ENCODE measurements at regions not wholly inside any gene's neighbourhood (a gene's known extent, or its start where the extent isn't known, plus 50 kb on each side); places are given as distances from the start of the nearest gene placed in this dataset.
"Not testable (repeated sequence)": the region's sequence is repeated elsewhere in the genome, so short reads cannot be mapped to it uniquely, and the experiment has no call there.

GRCh38 chr9:88874391-88874790 lies 116.9 kb upstream of the S1PR3 start:
- Histone ChIP-seq H3K4me1 (ENCODE audit: control insufficient read depth, insufficient read depth, low read length) (no peaks in the 10 kb centered on the region), H3K4me3 (ENCODE audit: low read depth, low read length) (no peak overlapping the region), H3K27me3 (ENCODE audit: control insufficient read depth, insufficient read depth, low read length) (no peaks in the 10 kb centered on the region), H3K36me3 (ENCODE audit: control insufficient read depth, insufficient read depth, low read length) (no peaks in the 10 kb centered on the region), H3K9me3 (ENCODE audit: control insufficient read depth, insufficient read depth, low read length) (no peaks in the 10 kb centered on the region), H3K9ac (ENCODE audit: low read depth, low read length) (no peak overlapping the region), H3K27ac (ENCODE audit: low read depth, low read length) (no peak overlapping the region)

GRCh38 chr9:88875400-88876120 lies 115.7 kb upstream of the S1PR3 start:
- no peak overlapping the region for H3K27ac ChIP-seq (ENCODE audit: low read depth, low read length)

GRCh38 chr9:88880199-88880598 lies 111.1 kb upstream of the S1PR3 start:
- Histone ChIP-seq H3K9ac (ENCODE audit: low read depth, low read length) (no peak overlapping the region), H3K27ac (ENCODE audit: low read depth, low read length) (no peak overlapping the region), H3K9me3 (ENCODE audit: control insufficient read depth, insufficient read depth, low read length) (no peaks in the 10 kb centered on the region), H3K4me1 (ENCODE audit: control insufficient read depth, insufficient read depth, low read length) (no peaks in the 10 kb centered on the region), H3K36me3 (ENCODE audit: control insufficient read depth, insufficient read depth, low read length) (no peaks in the 10 kb centered on the region), H3K4me3 (ENCODE audit: low read depth, low read length) (no peak overlapping the region), H3K27me3 (ENCODE audit: control insufficient read depth, insufficient read depth, low read length) (no peaks in the 10 kb centered on the region)

More at GRCh38 chr9:88875400-88876120, 115.7 kb upstream of the S1PR3 start:
- Histone ChIP-seq H3K27me3 (ENCODE audit: control insufficient read depth, insufficient read depth, low read length) (no peaks in the 10 kb centered on the region), H3K4me3 (ENCODE audit: low read depth, low read length) (no peak overlapping the region), H3K9me3 (ENCODE audit: control insufficient read depth, insufficient read depth, low read length) (no peaks in the 10 kb centered on the region), H3K36me3 (ENCODE audit: control insufficient read depth, insufficient read depth, low read length) (no peaks in the 10 kb centered on the region), H3K9ac (ENCODE audit: low read depth, low read length) (no peak overlapping the region), H3K4me1 (ENCODE audit: control insufficient read depth, insufficient read depth, low read length) (no peaks in the 10 kb centered on the region)

GRCh38 chr9:88884291-88884690 lies 107.0 kb upstream of the S1PR3 start:
- H3K36me3 ChIP-seq (ENCODE audit: control insufficient read depth, insufficient read depth, low read length); H3K4me1 ChIP-seq (ENCODE audit: control insufficient read depth, insufficient read depth, low read length); H3K9me3 ChIP-seq (ENCODE audit: control insufficient read depth, insufficient read depth, low read length); H3K4me3 ChIP-seq (ENCODE audit: low read depth, low read length); H3K9ac ChIP-seq (ENCODE audit: low read depth, low read length); H3K27me3 ChIP-seq (ENCODE audit: control insufficient read depth, insufficient read depth, low read length); H3K27ac ChIP-seq (ENCODE audit: low read depth, low read length): not testable (repeated sequence)

GRCh38 chr9:88886762-88887161 lies 104.5 kb upstream of the S1PR3 start:
- not testable (repeated sequence) for H3K27ac ChIP-seq (ENCODE audit: low read depth, low read length); H3K4me1 ChIP-seq (ENCODE audit: control insufficient read depth, insufficient read depth, low read length); H3K9me3 ChIP-seq (ENCODE audit: control insufficient read depth, insufficient read depth, low read length); H3K9ac ChIP-seq (ENCODE audit: low read depth, low read length); H3K36me3 ChIP-seq (ENCODE audit: control insufficient read depth, insufficient read depth, low read length); H3K27me3 ChIP-seq (ENCODE audit: control insufficient read depth, insufficient read depth, low read length); H3K4me3 ChIP-seq (ENCODE audit: low read depth, low read length)

- H3K27me3 ChIP-seq (ENCODE audit: control insufficient read depth, insufficient read depth, low read length), result no peaks in the 10 kb centered on the region
- H3K4me1 ChIP-seq (ENCODE audit: control insufficient read depth, insufficient read depth, low read length), result no peaks in the 10 kb centered on the region
- no peak overlapping the region for H3K9ac ChIP-seq (ENCODE audit: low read depth, low read length)
Measured at GRCh38 chr9:88889386-88889785, 101.9 kb upstream of the S1PR3 start.

GRCh38 chr9:88890546-88890945 lies 100.7 kb upstream of the S1PR3 start:
- Histone ChIP-seq H3K9ac (ENCODE audit: low read depth, low read length) (no peak overlapping the region), H3K36me3 (ENCODE audit: control insufficient read depth, insufficient read depth, low read length) (no peaks in the 10 kb centered on the region), H3K4me1 (ENCODE audit: control insufficient read depth, insufficient read depth, low read length) (no peaks in the 10 kb centered on the region), H3K27ac (ENCODE audit: low read depth, low read length) (no peak overlapping the region), H3K27me3 (ENCODE audit: control insufficient read depth, insufficient read depth, low read length) (no peaks in the 10 kb centered on the region), H3K4me3 (ENCODE audit: low read depth, low read length) (no peak overlapping the region), H3K9me3 (ENCODE audit: control insufficient read depth, insufficient read depth, low read length) (peaks cover 4% of the 10 kb centered on the region; the same call in 1 of the 2 replicates)

More at GRCh38 chr9:88889386-88889785, 101.9 kb upstream of the S1PR3 start:
- Histone ChIP-seq H3K9me3 (ENCODE audit: control insufficient read depth, insufficient read depth, low read length) (peaks cover 4% of the 10 kb centered on the region; the same call in 1 of the 2 replicates), H3K27ac (ENCODE audit: low read depth, low read length) (no peak overlapping the region), H3K36me3 (ENCODE audit: control insufficient read depth, insufficient read depth, low read length) (no peaks in the 10 kb centered on the region), H3K4me3 (ENCODE audit: low read depth, low read length) (no peak overlapping the region)

GRCh38 chr9:88891040-88891439 lies 100.2 kb upstream of the S1PR3 start:
- Histone ChIP-seq H3K36me3 (ENCODE audit: control insufficient read depth, insufficient read depth, low read length) (no peaks in the 10 kb centered on the region), H3K4me3 (ENCODE audit: low read depth, low read length) (no peak overlapping the region), H3K27me3 (ENCODE audit: control insufficient read depth, insufficient read depth, low read length) (no peaks in the 10 kb centered on the region), H3K27ac (ENCODE audit: low read depth, low read length) (no peak overlapping the region), H3K4me1 (ENCODE audit: control insufficient read depth, insufficient read depth, low read length) (no peaks in the 10 kb centered on the region), H3K9me3 (ENCODE audit: control insufficient read depth, insufficient read depth, low read length) (peaks cover 4% of the 10 kb centered on the region; the same call in 1 of the 2 replicates), H3K9ac (ENCODE audit: low read depth, low read length) (no peak overlapping the region)

- Histone ChIP-seq H3K27ac (ENCODE audit: low read depth, low read length) (no peak overlapping the region), H3K4me3 (ENCODE audit: low read depth, low read length) (no peak overlapping the region), H3K9me3 (ENCODE audit: control insufficient read depth, insufficient read depth, low read length) (peaks cover under 1% of the 10 kb centered on the region; the same call in 1 of the 2 replicates), H3K4me1 (ENCODE audit: control insufficient read depth, insufficient read depth, low read length) (no peaks in the 10 kb centered on the region), H3K36me3 (ENCODE audit: control insufficient read depth, insufficient read depth, low read length) (no peaks in the 10 kb centered on the region), H3K27me3 (ENCODE audit: control insufficient read depth, insufficient read depth, low read length) (no peaks in the 10 kb centered on the region), H3K9ac (ENCODE audit: low read depth, low read length) (no peak overlapping the region)
Measured at GRCh38 chr9:88892724-88893123, 98.5 kb upstream of the S1PR3 start.

GRCh38 chr9:88897081-88897480 lies 94.2 kb upstream of the S1PR3 start:
- Histone ChIP-seq H3K9ac (ENCODE audit: low read depth, low read length) (no peak overlapping the region), H3K4me3 (ENCODE audit: low read depth, low read length) (no peak overlapping the region), H3K27me3 (ENCODE audit: control insufficient read depth, insufficient read depth, low read length) (no peaks in the 10 kb centered on the region)

GRCh38 chr9:88898039-88898720 lies 93.1 kb upstream of the S1PR3 start:
- no peaks in the 10 kb centered on the region for H3K36me3 ChIP-seq (ENCODE audit: control insufficient read depth, insufficient read depth, low read length)
- H3K4me1 ChIP-seq (ENCODE audit: control insufficient read depth, insufficient read depth, low read length), result no peaks in the 10 kb centered on the region
- H3K9ac ChIP-seq (ENCODE audit: low read depth, low read length), result no peak overlapping the region

More at GRCh38 chr9:88897081-88897480, 94.2 kb upstream of the S1PR3 start:
- Histone ChIP-seq H3K9me3 (ENCODE audit: control insufficient read depth, insufficient read depth, low read length) (no peaks in the 10 kb centered on the region), H3K27ac (ENCODE audit: low read depth, low read length) (no peak overlapping the region), H3K4me1 (ENCODE audit: control insufficient read depth, insufficient read depth, low read length) (no peaks in the 10 kb centered on the region), H3K36me3 (ENCODE audit: control insufficient read depth, insufficient read depth, low read length) (no peaks in the 10 kb centered on the region)

More at GRCh38 chr9:88898039-88898720, 93.1 kb upstream of the S1PR3 start:
- Histone ChIP-seq H3K27me3 (ENCODE audit: control insufficient read depth, insufficient read depth, low read length) (no peaks in the 10 kb centered on the region), H3K4me3 (ENCODE audit: low read depth, low read length) (no peak overlapping the region), H3K9me3 (ENCODE audit: control insufficient read depth, insufficient read depth, low read length) (no peaks in the 10 kb centered on the region), H3K27ac (ENCODE audit: low read depth, low read length) (no peak overlapping the region)
